DOHH2 (cell line): ENCODE measurements at regions not wholly inside any gene's neighbourhood (a gene's known extent, or its start where the extent isn't known, plus 50 kb on each side); places are given as distances from the start of the nearest gene placed in this dataset.

Experiments used
- H3F3A ChIP-seq: fragments of 200-600 bp; sonication (generic), shearing (Covaris generic); 2 replicates; pipeline ENCODE4 v1.6.0; 2016; ENCODE audit warnings: antibody characterized with exemption, mild to moderate bottlenecking; ENCODE audit not compliant: control insufficient read depth, insufficient read depth
- H3K27ac ChIP-seq: fragments of 200-600 bp; sonication (generic); 2 replicates; pipeline ENCODE4 v1.5.1; 2014; ENCODE audit warnings: low read depth, mild to moderate bottlenecking, low read length, moderate library complexity
- H3K27me3 ChIP-seq: fragments of 200-600 bp; sonication (generic); 2 replicates; pipeline ENCODE4 v1.6.1; 2014; ENCODE audit warnings: mild to moderate bottlenecking, low read length, mixed read lengths; ENCODE audit not compliant: control insufficient read depth
- H3K36me3 ChIP-seq: fragments of 200-600 bp; sonication (generic); 2 replicates; pipeline ENCODE4 v1.6.1; 2014; ENCODE audit warnings: mild to moderate bottlenecking, low read length, moderate library complexity, mixed read lengths; ENCODE audit not compliant: control insufficient read depth
- H3K4me1 ChIP-seq: fragments of 200-600 bp; sonication (generic); 2 replicates; pipeline ENCODE4 v1.6.1; 2014; ENCODE audit warnings: mild to moderate bottlenecking, low read length, mixed read lengths; ENCODE audit not compliant: control insufficient read depth
- H3K4me2 ChIP-seq: fragments of 200-600 bp; sonication (generic); 2 replicates; pipeline ENCODE4 v1.6.0; 2014; ENCODE audit warnings: mild to moderate bottlenecking, low read length, moderate library complexity
- H3K4me3 ChIP-seq: fragments of 200-600 bp; sonication (generic); 2 replicates; pipeline ENCODE4 v1.5.1; 2014; ENCODE audit warnings: mild to moderate bottlenecking, low read length, mixed read lengths
- H3K79me2 ChIP-seq: fragments of 200-600 bp; sonication (generic); 2 replicates; pipeline ENCODE4 v1.6.1; 2014; ENCODE audit warnings: mild to moderate bottlenecking, low read length, mixed read lengths; ENCODE audit not compliant: control insufficient read depth
- H3K9me2 ChIP-seq: fragments of 200-600 bp; sonication (generic); replicated peaks from 2 replicates; pipeline ENCODE4 v1.6.1; 2014; ENCODE audit warnings: mild to moderate bottlenecking, low read length, mixed read lengths; ENCODE audit not compliant: control insufficient read depth
- H3K9me3 ChIP-seq: fragments of 200-600 bp; sonication (generic); 2 replicates; pipeline ENCODE4 v1.6.1; 2014; ENCODE audit warnings: antibody characterized with exemption, low read length, mixed read lengths; ENCODE audit not compliant: control insufficient read depth, insufficient read depth
- H4K20me1 ChIP-seq: fragments of 200-600 bp; sonication (generic); 2 replicates; pipeline ENCODE4 v1.6.0; 2014; ENCODE audit warnings: low read depth, mild to moderate bottlenecking, antibody characterized with exemption, low read length, moderate library complexity; ENCODE audit not compliant: control insufficient read depth, insufficient read depth
- CTCF ChIP-seq: fragments of 200-600 bp; sonication (generic); IDR thresholded peaks from one replicate; pipeline ENCODE4 v1.5.1; 2014; ENCODE audit warnings: antibody characterized with exemption, mild to moderate bottlenecking, low read depth, low read length; ENCODE audit not compliant: poor library complexity, severe bottlenecking
- EZH2phosphoT487 ChIP-seq: fragments of 200-600 bp; sonication (generic); IDR thresholded peaks from 2 replicates; pipeline ENCODE4 v1.6.1; 2017; ENCODE audit warnings: borderline replicate concordance, mild to moderate bottlenecking, antibody characterized with exemption, low read length, moderate library complexity, mixed read lengths

GRCh38 chr2:185891403-185891802 is 152.8 kb downstream of the FSIP2 start:
- H3K27ac ChIP-seq = no peak overlapping the region
- TF ChIP-seq CTCF = no peak
- no peak for TF ChIP-seq EZH2phosphoT487
- H3K36me3 ChIP-seq = no peaks in the 10 kb centered on the region
- no peaks in the 10 kb centered on the region for H3K4me1 ChIP-seq
- no peak overlapping the region for H3K4me2 ChIP-seq
- H4K20me1 ChIP-seq = no peaks in the 10 kb centered on the region
- H3K9me3 ChIP-seq = no peaks in the 10 kb centered on the region
- no peak overlapping the region for H3K4me3 ChIP-seq
- H3K9me2 ChIP-seq = no peaks in the 10 kb centered on the region; the same call in 1 of the 2 replicates
- no peaks in the 10 kb centered on the region for H3K79me2 ChIP-seq
- no peaks in the 10 kb centered on the region for H3F3A ChIP-seq
- H3K27me3 ChIP-seq = no peaks in the 10 kb centered on the region

GRCh38 chr2:185891804-185892411 is 153.3 kb downstream of the FSIP2 start:
- no peaks in the 10 kb centered on the region for H3K27me3 ChIP-seq
- H3K79me2 ChIP-seq = no peaks in the 10 kb centered on the region
- no peaks in the 10 kb centered on the region for H3K4me1 ChIP-seq
- H3F3A ChIP-seq = no peaks in the 10 kb centered on the region
- H3K9me2 ChIP-seq = no peaks in the 10 kb centered on the region; the same call in 1 of the 2 replicates
- H3K36me3 ChIP-seq = no peaks in the 10 kb centered on the region
- H4K20me1 ChIP-seq = no peaks in the 10 kb centered on the region
- no peak overlapping the region for H3K27ac ChIP-seq
- H3K4me3 ChIP-seq = no peak overlapping the region
- no peak overlapping the region for H3K4me2 ChIP-seq
- no peaks in the 10 kb centered on the region for H3K9me3 ChIP-seq
- TF ChIP-seq CTCF (no peak), EZH2phosphoT487 (no peak)

- Histone ChIP-seq H3K4me3 (no peak overlapping the region), H3K9me3 (no peaks in the 10 kb centered on the region), H3K27me3 (no peaks in the 10 kb centered on the region), H3F3A (no peaks in the 10 kb centered on the region), H3K9me2 (no peaks in the 10 kb centered on the region; the same call in 1 of the 2 replicates), H3K79me2 (no peaks in the 10 kb centered on the region), H4K20me1 (no peaks in the 10 kb centered on the region), H3K27ac (no peak overlapping the region), H3K4me1 (no peaks in the 10 kb centered on the region), H3K36me3 (no peaks in the 10 kb centered on the region), H3K4me2 (no peak overlapping the region)
- no peak for TF ChIP-seq CTCF
- no peak for TF ChIP-seq EZH2phosphoT487
Measured at GRCh38 chr2:185892484-185892883, 153.9 kb downstream of the FSIP2 start.
